Peyer's patch (tissue), 4 donors: ENCODE measurements at regions not wholly inside any gene's neighbourhood (a gene's known extent, or its start where the extent isn't known, plus 50 kb on each side); places are given as distances from the start of the nearest gene placed in this dataset.

Experiments
- POLR2A ChIP-seq, 2 donors: fragments of 450-650 bp; IDR thresholded peaks; one replicate each; pipeline ENCODE4 v1.5.1; 2017; ENCODE audit warnings: antibody characterized with exemption in 2 of 2, mild to moderate bottlenecking in 2 of 2, moderate library complexity in 2 of 2
- TF ChIP-seq, protein P1 (sequence below), 6 experiments: fragments of 450-650 bp in 4 of 6; fragments of 200-600 bp in 2 of 6; sonication (generic) in 1 of 6; IDR thresholded peaks; one replicate each; pipeline ENCODE4 v1.5.1; 2017 to 2019; ENCODE audit warnings: antibody characterized with exemption in 6 of 6, mild to moderate bottlenecking in 3 of 6, moderate library complexity in 1 of 6

GRCh38 chr1:177854951-177855350 lies 114.9 kb downstream of the SEC16B start:
- TF ChIP-seq POLR2A (IDR thresholded peaks at IDR 0.05): no peak
- TF ChIP-seq, protein P1, sequence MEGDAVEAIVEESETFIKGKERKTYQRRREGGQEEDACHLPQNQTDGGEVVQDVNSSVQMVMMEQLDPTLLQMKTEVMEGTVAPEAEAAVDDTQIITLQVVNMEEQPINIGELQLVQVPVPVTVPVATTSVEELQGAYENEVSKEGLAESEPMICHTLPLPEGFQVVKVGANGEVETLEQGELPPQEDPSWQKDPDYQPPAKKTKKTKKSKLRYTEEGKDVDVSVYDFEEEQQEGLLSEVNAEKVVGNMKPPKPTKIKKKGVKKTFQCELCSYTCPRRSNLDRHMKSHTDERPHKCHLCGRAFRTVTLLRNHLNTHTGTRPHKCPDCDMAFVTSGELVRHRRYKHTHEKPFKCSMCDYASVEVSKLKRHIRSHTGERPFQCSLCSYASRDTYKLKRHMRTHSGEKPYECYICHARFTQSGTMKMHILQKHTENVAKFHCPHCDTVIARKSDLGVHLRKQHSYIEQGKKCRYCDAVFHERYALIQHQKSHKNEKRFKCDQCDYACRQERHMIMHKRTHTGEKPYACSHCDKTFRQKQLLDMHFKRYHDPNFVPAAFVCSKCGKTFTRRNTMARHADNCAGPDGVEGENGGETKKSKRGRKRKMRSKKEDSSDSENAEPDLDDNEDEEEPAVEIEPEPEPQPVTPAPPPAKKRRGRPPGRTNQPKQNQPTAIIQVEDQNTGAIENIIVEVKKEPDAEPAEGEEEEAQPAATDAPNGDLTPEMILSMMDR (IDR thresholded peaks at IDR 0.05): no peak
